Loucy (cell line): ENCODE measurements at regions not wholly inside any gene's neighbourhood (a gene's known extent, or its start where the extent isn't known, plus 50 kb on each side); places are given as distances from the start of the nearest gene placed in this dataset.
A peak's percentile ranks its signal among the peaks of the same experiment; 100 is the strongest.

Experiments used
- H2AFZ ChIP-seq: fragments of 200-600 bp; sonication (generic); 2 replicates; pipeline ENCODE4 v1.6.0; 2016; ENCODE audit warnings: antibody characterized with exemption, mild to moderate bottlenecking, low read length, moderate library complexity
- H3F3A ChIP-seq: fragments of 200-600 bp; 2 replicates; pipeline ENCODE4 v1.6.0; 2016; ENCODE audit warnings: antibody characterized with exemption, low read depth, mild to moderate bottlenecking
- H3K27me3 ChIP-seq: fragments of 200-600 bp; sonication (generic); 2 replicates; pipeline ENCODE4 v1.6.1; 2014; ENCODE audit warnings: low read length, mild to moderate bottlenecking; ENCODE audit not compliant: insufficient read depth, poor library complexity, severe bottlenecking
- H3K36me3 ChIP-seq: fragments of 200-600 bp; sonication (generic); 2 replicates; pipeline ENCODE4 v1.6.1; 2016; ENCODE audit warnings: low read length; ENCODE audit not compliant: insufficient read depth
- H3K4me1 ChIP-seq: fragments of 200-600 bp; sonication (generic); 2 replicates; pipeline ENCODE4 v1.5.1; 2014; ENCODE audit warnings: low read length, mild to moderate bottlenecking; ENCODE audit not compliant: insufficient read depth, poor library complexity, severe bottlenecking
- H3K4me2 ChIP-seq: fragments of 200-600 bp; sonication (generic); 2 replicates; pipeline ENCODE4 v1.6.0; 2014; ENCODE audit warnings: antibody characterized with exemption, low read length, low read depth, mild to moderate bottlenecking; ENCODE audit not compliant: poor library complexity, severe bottlenecking
- H3K4me3 ChIP-seq: fragments of 200-600 bp; sonication (generic); 2 replicates; pipeline ENCODE4 v1.5.1; 2014; ENCODE audit warnings: low read length, mild to moderate bottlenecking, mixed read lengths; ENCODE audit not compliant: poor library complexity, severe bottlenecking
- H3K79me2 ChIP-seq: fragments of 200-600 bp; sonication (generic); 2 replicates; pipeline ENCODE4 v1.6.1; 2014; ENCODE audit warnings: low read length; ENCODE audit not compliant: insufficient read depth
- H3K9ac ChIP-seq: fragments of 200-600 bp; sonication (generic); 2 replicates; pipeline ENCODE4 v1.6.0; 2014; ENCODE audit warnings: mild to moderate bottlenecking, low read depth, low read length, moderate library complexity; ENCODE audit not compliant: poor library complexity, severe bottlenecking
- H3K9me2 ChIP-seq: fragments of 200-600 bp; sonication (generic); replicated peaks from 2 replicates; pipeline ENCODE4 v1.6.1; 2016; ENCODE audit warnings: low read depth, low read length, mixed read lengths
- H3K9me3 ChIP-seq: fragments of 200-600 bp; sonication (generic); 2 replicates; pipeline ENCODE4 v1.6.1; 2014; ENCODE audit warnings: mild to moderate bottlenecking, antibody characterized with exemption, low read length, low read depth; ENCODE audit not compliant: insufficient read depth
- H4K20me1 ChIP-seq: fragments of 200-600 bp; sonication (generic); 2 replicates; pipeline ENCODE4 v1.6.0; 2014; ENCODE audit warnings: antibody characterized with exemption, low read length, mild to moderate bottlenecking; ENCODE audit not compliant: insufficient read depth, poor library complexity, severe bottlenecking
- EZH2phosphoT487 ChIP-seq: fragments of 200-600 bp; IDR thresholded peaks from 2 replicates; pipeline ENCODE4 v1.6.1; 2018; ENCODE audit warnings: antibody characterized with exemption, mild to moderate bottlenecking, moderate library complexity, borderline replicate concordance
- TF ChIP-seq, protein P1 (sequence below): fragments of 200-600 bp; sonication (generic); conservative IDR thresholded peaks from 2 replicates; pipeline ENCODE4 v1.5.1; 2014; ENCODE audit warnings: mild to moderate bottlenecking, antibody characterized with exemption, low read length

- Histone ChIP-seq H3K4me1 (no peaks in the 10 kb centered on the region), H3K36me3 (no peaks in the 10 kb centered on the region), H3K4me3 (no peak overlapping the region), H3K79me2 (no peaks in the 10 kb centered on the region), H3K9me3 (no peaks in the 10 kb centered on the region), H3K27me3 (no peaks in the 10 kb centered on the region), H3K9me2 (no peaks in the 10 kb centered on the region), H3K4me2 (no peak overlapping the region), H3K9ac (no peak overlapping the region), H2AFZ (no peak overlapping the region), H4K20me1 (no peaks in the 10 kb centered on the region), H3F3A (no peaks in the 10 kb centered on the region)
- no peak for TF ChIP-seq EZH2phosphoT487
- TF ChIP-seq, protein P1, sequence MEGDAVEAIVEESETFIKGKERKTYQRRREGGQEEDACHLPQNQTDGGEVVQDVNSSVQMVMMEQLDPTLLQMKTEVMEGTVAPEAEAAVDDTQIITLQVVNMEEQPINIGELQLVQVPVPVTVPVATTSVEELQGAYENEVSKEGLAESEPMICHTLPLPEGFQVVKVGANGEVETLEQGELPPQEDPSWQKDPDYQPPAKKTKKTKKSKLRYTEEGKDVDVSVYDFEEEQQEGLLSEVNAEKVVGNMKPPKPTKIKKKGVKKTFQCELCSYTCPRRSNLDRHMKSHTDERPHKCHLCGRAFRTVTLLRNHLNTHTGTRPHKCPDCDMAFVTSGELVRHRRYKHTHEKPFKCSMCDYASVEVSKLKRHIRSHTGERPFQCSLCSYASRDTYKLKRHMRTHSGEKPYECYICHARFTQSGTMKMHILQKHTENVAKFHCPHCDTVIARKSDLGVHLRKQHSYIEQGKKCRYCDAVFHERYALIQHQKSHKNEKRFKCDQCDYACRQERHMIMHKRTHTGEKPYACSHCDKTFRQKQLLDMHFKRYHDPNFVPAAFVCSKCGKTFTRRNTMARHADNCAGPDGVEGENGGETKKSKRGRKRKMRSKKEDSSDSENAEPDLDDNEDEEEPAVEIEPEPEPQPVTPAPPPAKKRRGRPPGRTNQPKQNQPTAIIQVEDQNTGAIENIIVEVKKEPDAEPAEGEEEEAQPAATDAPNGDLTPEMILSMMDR: peak; percentile 40
Observed at GRCh38 chr7:115707258-115708012, 323.1 kb downstream of the TFEC start.

GRCh38 chr7:115704884-115705283 is 325.7 kb downstream of the TFEC start:
- Histone ChIP-seq H3K9me3 (no peaks in the 10 kb centered on the region), H3K4me1 (no peaks in the 10 kb centered on the region), H2AFZ (no peak overlapping the region), H3K79me2 (no peaks in the 10 kb centered on the region), H3K9ac (no peak overlapping the region), H3K9me2 (no peaks in the 10 kb centered on the region), H3F3A (no peaks in the 10 kb centered on the region), H3K27me3 (no peaks in the 10 kb centered on the region), H3K36me3 (no peaks in the 10 kb centered on the region), H3K4me3 (no peak overlapping the region), H4K20me1 (no peaks in the 10 kb centered on the region), H3K4me2 (no peak overlapping the region)
- TF ChIP-seq, protein P1: no peak
- TF ChIP-seq EZH2phosphoT487: no peak

DNA sequence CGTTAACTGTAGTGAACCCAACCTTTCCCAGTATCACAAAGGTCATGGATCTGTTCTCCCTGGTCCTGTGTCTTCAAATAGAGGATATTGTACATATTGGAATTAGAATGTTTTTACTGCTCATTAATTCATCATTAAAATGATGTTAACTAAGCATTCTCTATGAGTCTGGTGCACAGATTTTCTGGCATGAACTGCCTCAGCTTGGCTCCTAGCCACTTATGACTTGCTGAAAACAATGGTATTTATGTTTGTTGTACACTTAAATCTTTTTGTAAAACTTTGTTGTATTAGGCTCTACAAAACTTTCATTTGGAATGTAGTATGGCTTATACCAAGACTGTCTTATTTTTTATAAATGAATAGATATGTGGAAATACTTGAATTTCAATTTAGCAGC is 329.4 kb downstream of the TFEC start:
- Histone ChIP-seq H2AFZ (no peak overlapping the region), H3K79me2 (no peaks in the 10 kb centered on the region), H3K4me3 (no peak overlapping the region), H3K27me3 (no peaks in the 10 kb centered on the region), H4K20me1 (no peaks in the 10 kb centered on the region), H3K9me2 (no peaks in the 10 kb centered on the region), H3F3A (no peaks in the 10 kb centered on the region), H3K36me3 (no peaks in the 10 kb centered on the region), H3K9ac (no peak overlapping the region), H3K9me3 (no peaks in the 10 kb centered on the region), H3K4me1 (no peaks in the 10 kb centered on the region), H3K4me2 (no peak overlapping the region)
- no peak for TF ChIP-seq EZH2phosphoT487
- TF ChIP-seq, protein P1: no peak
